ENCODE measurements at regions not wholly inside any gene's neighbourhood (a gene's known extent, or its start where the extent isn't known, plus 50 kb on each side); places are given as distances from the start of the nearest gene placed in this dataset.

DNA sequence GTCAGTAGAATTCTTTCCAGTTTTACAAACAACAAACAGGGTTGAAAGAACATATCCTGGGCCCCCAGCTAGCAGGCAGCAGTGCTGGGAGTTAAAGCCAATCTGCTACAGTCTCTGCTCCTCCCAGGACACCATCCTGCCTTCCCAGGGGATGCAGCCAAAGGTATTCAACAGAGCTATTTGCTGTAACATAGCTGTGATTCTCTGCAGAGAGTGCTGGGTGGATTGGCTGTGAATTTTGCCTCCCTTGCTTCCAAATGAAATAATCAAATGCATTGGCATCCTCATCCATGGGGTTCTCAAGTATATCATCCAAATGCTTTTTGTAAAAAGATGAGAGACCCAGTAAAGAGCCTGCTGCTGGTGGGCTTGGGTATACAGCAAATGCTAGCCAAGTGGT is 124.3 kb downstream of the NPIPB5 start:
- no peak overlapping the region for H3K27ac ChIP-seq (ENCODE audit: low read depth, low read length, poor library complexity, severe bottlenecking)
- POLR2A ChIA-PET (ENCODE audit: low non-redundant PET): no interaction called here

DNA sequence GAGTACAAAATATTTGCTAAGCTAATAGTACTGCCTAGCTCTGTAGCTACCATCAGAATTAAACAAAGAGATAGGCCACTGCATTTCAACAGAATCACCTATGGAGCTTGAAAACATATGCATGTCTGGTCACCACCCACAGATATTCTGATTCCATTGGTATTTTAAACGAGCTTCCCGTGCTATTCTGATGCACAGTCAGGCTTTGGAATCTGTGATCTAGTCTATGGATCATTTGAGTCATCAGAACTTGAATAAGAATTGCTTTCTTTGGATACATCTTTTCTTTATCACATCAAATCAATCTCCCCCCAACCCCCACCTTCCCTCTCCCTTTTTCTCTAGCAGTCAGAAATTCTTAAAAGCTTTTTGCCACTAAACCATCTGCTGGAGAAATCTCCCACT is 124.7 kb downstream of the NPIPB5 start:
- intact Hi-C loops (cut with micrococcal nuclease; ENCODE audit: unreplicated experiment): no loop called here
- BruUV-seq (replicated peaks): no TSS peak
- H3K9me3 ChIP-seq (ENCODE audit: low read depth, low read length, poor library complexity, severe bottlenecking): no peaks in the 10 kb centered on the region
- H3K27ac ChIP-seq (ENCODE audit: low read depth, low read length, poor library complexity, severe bottlenecking): no peak overlapping the region
- no peak overlapping the region for H3K4me3 ChIP-seq (ENCODE audit: low read depth, low read length, poor library complexity, severe bottlenecking)
- ChIA-PET POLR2A (ENCODE audit: low non-redundant PET) (no interaction called here), CTCF (no interaction called here)
- TF ChIP-seq, protein P1, sequence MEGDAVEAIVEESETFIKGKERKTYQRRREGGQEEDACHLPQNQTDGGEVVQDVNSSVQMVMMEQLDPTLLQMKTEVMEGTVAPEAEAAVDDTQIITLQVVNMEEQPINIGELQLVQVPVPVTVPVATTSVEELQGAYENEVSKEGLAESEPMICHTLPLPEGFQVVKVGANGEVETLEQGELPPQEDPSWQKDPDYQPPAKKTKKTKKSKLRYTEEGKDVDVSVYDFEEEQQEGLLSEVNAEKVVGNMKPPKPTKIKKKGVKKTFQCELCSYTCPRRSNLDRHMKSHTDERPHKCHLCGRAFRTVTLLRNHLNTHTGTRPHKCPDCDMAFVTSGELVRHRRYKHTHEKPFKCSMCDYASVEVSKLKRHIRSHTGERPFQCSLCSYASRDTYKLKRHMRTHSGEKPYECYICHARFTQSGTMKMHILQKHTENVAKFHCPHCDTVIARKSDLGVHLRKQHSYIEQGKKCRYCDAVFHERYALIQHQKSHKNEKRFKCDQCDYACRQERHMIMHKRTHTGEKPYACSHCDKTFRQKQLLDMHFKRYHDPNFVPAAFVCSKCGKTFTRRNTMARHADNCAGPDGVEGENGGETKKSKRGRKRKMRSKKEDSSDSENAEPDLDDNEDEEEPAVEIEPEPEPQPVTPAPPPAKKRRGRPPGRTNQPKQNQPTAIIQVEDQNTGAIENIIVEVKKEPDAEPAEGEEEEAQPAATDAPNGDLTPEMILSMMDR (conservative IDR thresholded peaks at IDR 0.05; ENCODE audit: low read depth, low read length): no peak
- no peaks in the 10 kb centered on the region for H3K4me1 ChIP-seq (ENCODE audit: insufficient read depth, low read length, poor library complexity, severe bottlenecking)
- DNase-seq (ENCODE audit: low spot score): no peak
- peaks cover 33% of the 10 kb centered on the region for H3K27me3 ChIP-seq (replicated peaks; ENCODE audit: insufficient read depth, low read depth, low read length, poor library complexity)
- no peaks in the 10 kb centered on the region for H3K36me3 ChIP-seq (ENCODE audit: insufficient read depth, low read length, poor library complexity, severe bottlenecking)

More for the DNA sequence above, 124.3 kb downstream of the NPIPB5 start:
- TF ChIP-seq, protein P1 (conservative IDR thresholded peaks at IDR 0.05; ENCODE audit: low read depth, low read length): no peak
- no peak for TF ChIP-seq EZH2 (IDR thresholded peaks at IDR 0.05; ENCODE audit: borderline replicate concordance, low read depth, low read length, poor library complexity, severe bottlenecking)
- intact Hi-C loops (cut with micrococcal nuclease; ENCODE audit: unreplicated experiment): no loop called here
- Histone ChIP-seq H3K27me3 (replicated peaks; ENCODE audit: insufficient read depth, low read depth, low read length, poor library complexity) (peaks cover 33% of the 10 kb centered on the region), H3K4me3 (ENCODE audit: low read depth, low read length, poor library complexity, severe bottlenecking) (no peak overlapping the region), H3K4me1 (ENCODE audit: insufficient read depth, low read length, poor library complexity, severe bottlenecking) (no peaks in the 10 kb centered on the region), H3K36me3 (ENCODE audit: insufficient read depth, low read length, poor library complexity, severe bottlenecking) (no peaks in the 10 kb centered on the region), H3K9me3 (ENCODE audit: low read depth, low read length, poor library complexity, severe bottlenecking) (no peaks in the 10 kb centered on the region)
- CTCF ChIA-PET: no interaction called here
- DNase-seq (ENCODE audit: low spot score): no peak
- no TSS peak for BruUV-seq (replicated peaks)

DNA sequence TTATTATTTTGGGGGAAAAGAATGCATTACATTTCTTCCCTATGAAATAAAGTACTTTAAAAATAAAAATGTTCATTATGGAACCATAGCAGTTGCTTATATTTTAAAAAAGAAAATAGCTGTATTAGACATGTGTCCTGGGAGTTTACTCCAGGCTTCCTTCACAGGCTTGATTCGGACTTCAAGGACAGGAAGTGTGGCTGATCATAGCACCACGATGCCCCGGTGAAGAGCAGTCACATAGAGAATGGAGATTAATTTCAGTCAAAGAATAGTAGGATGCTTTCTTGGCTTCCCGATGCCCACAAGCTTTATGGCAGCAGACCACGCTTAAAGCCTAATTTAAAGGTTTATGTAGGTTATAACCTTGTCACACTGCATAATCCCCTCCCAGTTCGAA is 125.1 kb downstream of the NPIPB5 start:
- no peak for DNase-seq (ENCODE audit: low spot score)
- Histone ChIP-seq H3K4me3 (ENCODE audit: low read depth, low read length, poor library complexity, severe bottlenecking) (no peak overlapping the region), H3K27me3 (replicated peaks; ENCODE audit: insufficient read depth, low read depth, low read length, poor library complexity) (peaks cover 35% of the 10 kb centered on the region), H3K4me1 (ENCODE audit: insufficient read depth, low read length, poor library complexity, severe bottlenecking) (no peaks in the 10 kb centered on the region), H3K9me3 (ENCODE audit: low read depth, low read length, poor library complexity, severe bottlenecking) (no peaks in the 10 kb centered on the region), H3K36me3 (ENCODE audit: insufficient read depth, low read length, poor library complexity, severe bottlenecking) (no peaks in the 10 kb centered on the region), H3K27ac (ENCODE audit: low read depth, low read length, poor library complexity, severe bottlenecking) (no peak overlapping the region)
- BruUV-seq (replicated peaks): no TSS peak
- TF ChIP-seq, protein P1 (conservative IDR thresholded peaks at IDR 0.05; ENCODE audit: low read depth, low read length): no peak
- TF ChIP-seq EZH2 (IDR thresholded peaks at IDR 0.05; ENCODE audit: borderline replicate concordance, low read depth, low read length, poor library complexity, severe bottlenecking): no peak
- POLR2A ChIA-PET (ENCODE audit: low non-redundant PET): no interaction called here
- intact Hi-C loops (cut with micrococcal nuclease; ENCODE audit: unreplicated experiment): no loop called here
- CTCF ChIA-PET: no interaction called here

Measured in A673 (cell line).